Neuronal stem cell (in vitro differentiated cells): ENCODE measurements at regions not wholly inside any gene's neighbourhood (a gene's known extent, or its start where the extent isn't known, plus 50 kb on each side); places are given as distances from the start of the nearest gene placed in this dataset.

Experiments used
- DNase-seq: peaks from one replicate; pipeline ENCODE4 v3.0.0-alpha.2; 2013; ENCODE audit warnings: low spot score
- H2AFZ ChIP-seq: one replicate; pipeline ENCODE4 v1.6.1; 2013; ENCODE audit warnings: mild to moderate bottlenecking, low read length, inconsistent platforms
- H2AK5ac ChIP-seq: 2 replicates; pipeline ENCODE4 v1.6.1; 2013; ENCODE audit warnings: low read depth, mild to moderate bottlenecking, inconsistent platforms, low read length, moderate library complexity, mixed read lengths
- H2BK120ac ChIP-seq: 2 replicates; pipeline ENCODE4 v1.6.1; 2013; ENCODE audit warnings: low read depth, mild to moderate bottlenecking, inconsistent platforms, low read length, moderate library complexity, mixed read lengths
- H2BK12ac ChIP-seq: one replicate; pipeline ENCODE4 v1.6.1; 2013; ENCODE audit warnings: low read length, inconsistent platforms
- H2BK15ac ChIP-seq: 2 replicates; pipeline ENCODE4 v1.6.1; 2013; ENCODE audit warnings: mild to moderate bottlenecking, low read length, inconsistent platforms, mixed read lengths
- H2BK5ac ChIP-seq: one replicate; pipeline ENCODE4 v1.6.1; 2013; ENCODE audit warnings: inconsistent platforms, mild to moderate bottlenecking, low read length, moderate library complexity
- H3K14ac ChIP-seq: one replicate; pipeline ENCODE4 v1.6.1; 2013; ENCODE audit warnings: low read length, inconsistent platforms
- H3K18ac ChIP-seq: 2 replicates; pipeline ENCODE4 v1.6.1; 2013; ENCODE audit warnings: low read length, inconsistent platforms
- H3K23ac ChIP-seq: 2 replicates; pipeline ENCODE4 v1.6.1; 2013; ENCODE audit warnings: low read depth, mild to moderate bottlenecking, mixed read lengths, low read length, inconsistent platforms; ENCODE audit not compliant: poor library complexity
- H3K27ac ChIP-seq: replicated peaks from 3 replicates; pipeline ENCODE4 v1.5.1; 2013; ENCODE audit warnings: low read length, inconsistent platforms
- H3K27me3 ChIP-seq, 3 experiments: 2 replicates each; pipeline ENCODE4 v1.6.1; 2013; ENCODE audit warnings: low read length in 3 of 3, mild to moderate bottlenecking in 2 of 3, inconsistent platforms in 1 of 3, low read depth in 1 of 3, mixed read lengths in 1 of 3, moderate library complexity in 1 of 3; ENCODE audit not compliant: control insufficient read depth in 3 of 3, insufficient read depth in 3 of 3
- H3K36me3 ChIP-seq, 2 donors: replicated peaks in 1 of 2; 2 replicates each; pipeline ENCODE4 v1.6.1; 2013; ENCODE audit warnings: low read length in 2 of 2; ENCODE audit not compliant: control insufficient read depth in 2 of 2, insufficient read depth in 2 of 2
- H3K4ac ChIP-seq: 2 replicates; pipeline ENCODE4 v1.6.1; 2013; ENCODE audit warnings: inconsistent platforms, mild to moderate bottlenecking, low read length, moderate library complexity
- H3K4me1 ChIP-seq, 2 donors: 1 replicate in 1 of 2; 2 replicates in 1 of 2; pipeline ENCODE4 v1.6.1; 2013; ENCODE audit warnings: low read length in 2 of 2, low read depth in 1 of 2; ENCODE audit not compliant: control insufficient read depth in 2 of 2, insufficient read depth in 1 of 2
- H3K4me2 ChIP-seq: one replicate; pipeline ENCODE4 v1.6.1; 2013; ENCODE audit warnings: mild to moderate bottlenecking, low read length, inconsistent platforms; ENCODE audit not compliant: insufficient read depth, poor library complexity, severe bottlenecking
- H3K4me3 ChIP-seq, 2 donors: 2 replicates each; pipeline ENCODE4 v1.5.1; 2013; ENCODE audit warnings: low read length in 2 of 2, mild to moderate bottlenecking in 2 of 2, inconsistent platforms in 1 of 2, moderate library complexity in 1 of 2
- H3K79me1 ChIP-seq: one replicate; pipeline ENCODE4 v1.6.1; 2013; ENCODE audit warnings: low read depth, mild to moderate bottlenecking, inconsistent platforms, low read length, moderate library complexity
- H3K9ac ChIP-seq: one replicate; pipeline ENCODE4 v1.6.1; 2013; ENCODE audit warnings: mild to moderate bottlenecking, low read depth, low read length, inconsistent platforms; ENCODE audit not compliant: poor library complexity
- H3K9me3 ChIP-seq, 2 donors: replicated peaks in 1 of 2; 2 replicates each; pipeline versions ENCODE3 to v1.6.1; 2013; ENCODE audit warnings: low read length in 2 of 2, mild to moderate bottlenecking in 2 of 2, inconsistent platforms in 1 of 2, low read depth in 1 of 2, mixed read lengths in 1 of 2, moderate library complexity in 1 of 2; ENCODE audit not compliant: control insufficient read depth in 2 of 2, insufficient read depth in 1 of 2
- H4K8ac ChIP-seq: one replicate; pipeline ENCODE4 v1.6.1; 2013; ENCODE audit warnings: low read depth, mild to moderate bottlenecking, inconsistent platforms, low read length, moderate library complexity
- H4K91ac ChIP-seq: one replicate; pipeline ENCODE4 v1.6.1; 2013; ENCODE audit warnings: low read length, low read depth, mild to moderate bottlenecking, inconsistent platforms; ENCODE audit not compliant: poor library complexity
- WGBS, 2 donors: extraction: QIAGEN DNeasy Blood & Tissue Kit; methylation state at CpG; one replicate each; pipeline ENCODE4 v1.1.7; 2013; ENCODE audit warnings: missing lambda C conversion rate in 2 of 2, mixed read lengths in 1 of 2; ENCODE audit not compliant: insufficient read length in 2 of 2, insufficient replicate concordance in 1 of 2; ENCODE audit errors: extremely low coverage in 2 of 2; 5-methylcytosine and 5-hydroxymethylcytosine counted together

- WGBS, 2 donors = no CpG with 5 or more reads among the region's 1 CpG
- Histone ChIP-seq H3K4me2 (no peak overlapping the region), H3K36me3 (no peaks in the 10 kb centered on the region)
These were observed 520.2 kb downstream of the RAB28 start for GRCh38 chr4:12963912-12964311.

GRCh38 chr4:12963291-12963690, 520.8 kb downstream of the RAB28 start:
- H2AFZ ChIP-seq = no peak overlapping the region

More at GRCh38 chr4:12963912-12964311, 520.2 kb downstream of the RAB28 start:
- no peak overlapping the region for H3K18ac ChIP-seq
- no peak overlapping the region for H3K23ac ChIP-seq
- no peak overlapping the region for H3K14ac ChIP-seq
- no peak overlapping the region for H2BK120ac ChIP-seq
- no peaks in the 10 kb centered on the region for H3K27me3 ChIP-seq
- no peaks in the 10 kb centered on the region for H3K9me3 ChIP-seq
- H3K9ac ChIP-seq = no peak overlapping the region
- no peaks in the 10 kb centered on the region for H3K79me1 ChIP-seq
- H2BK15ac ChIP-seq = no peak overlapping the region
- no peak overlapping the region for H3K27ac ChIP-seq
- no peak overlapping the region for H3K4ac ChIP-seq
- no peak overlapping the region for H2AK5ac ChIP-seq
- H2BK12ac ChIP-seq = no peak overlapping the region
- no peak overlapping the region for H2AFZ ChIP-seq
- no peak overlapping the region for H4K91ac ChIP-seq
- no peak overlapping the region for H2BK5ac ChIP-seq
- H3K4me3 ChIP-seq = no peak overlapping the region
- H4K8ac ChIP-seq = no peak overlapping the region
- DNase-seq = no peak
- peaks cover 2 to 6% of the 10 kb centered on the region in 2 donors for H3K4me1 ChIP-seq

GRCh38 chr4:12961713-12962112, 522.4 kb downstream of the RAB28 start:
- Histone ChIP-seq H3K4me3 (no peak overlapping the region), H3K9ac (no peak overlapping the region), H2BK5ac (no peak overlapping the region), H3K23ac (no peak overlapping the region), H3K36me3 (no peaks in the 10 kb centered on the region), H4K8ac (no peak overlapping the region), H3K79me1 (no peaks in the 10 kb centered on the region), H3K9me3 (no peaks in the 10 kb centered on the region), H2BK12ac (no peak overlapping the region), H3K4me1 (peaks cover 2 to 6% of the 10 kb centered on the region in 2 donors), H2BK120ac (no peak overlapping the region), H3K27ac (no peak overlapping the region), H2AFZ (no peak overlapping the region), H3K4me2 (no peak overlapping the region), H3K14ac (no peak overlapping the region), H3K27me3 (no peaks in the 10 kb centered on the region), H3K4ac (no peak overlapping the region), H2BK15ac (no peak overlapping the region), H2AK5ac (no peak overlapping the region), H3K18ac (no peak overlapping the region), H4K91ac (no peak overlapping the region)
- DNase-seq = no peak
- no CpG with 5 or more reads among the region's 2 CpGs for WGBS, 2 donors

More at GRCh38 chr4:12963291-12963690, 520.8 kb downstream of the RAB28 start:
- no peak overlapping the region for H2AK5ac ChIP-seq
- H3K18ac ChIP-seq = no peak overlapping the region
- H3K9me3 ChIP-seq = no peaks in the 10 kb centered on the region
- no peaks in the 10 kb centered on the region for H3K36me3 ChIP-seq
- H3K9ac ChIP-seq = no peak overlapping the region
- no peak overlapping the region for H2BK12ac ChIP-seq
- H3K27me3 ChIP-seq = no peaks in the 10 kb centered on the region
- no peak for DNase-seq
- no peak overlapping the region for H3K27ac ChIP-seq
- H4K8ac ChIP-seq = no peak overlapping the region
- no peak overlapping the region for H3K4me2 ChIP-seq
- no peak overlapping the region for H3K14ac ChIP-seq
- no peaks in the 10 kb centered on the region for H3K79me1 ChIP-seq
- no peak overlapping the region for H3K23ac ChIP-seq
- H2BK5ac ChIP-seq = no peak overlapping the region
- no peak overlapping the region for H2BK120ac ChIP-seq
- H2BK15ac ChIP-seq = no peak overlapping the region
- H3K4me3 ChIP-seq = no peak overlapping the region
- no peak overlapping the region for H4K91ac ChIP-seq
- H3K4ac ChIP-seq = no peak overlapping the region
- peaks cover 2 to 6% of the 10 kb centered on the region in 2 donors for H3K4me1 ChIP-seq

- Histone ChIP-seq H2AFZ (no peak overlapping the region), H3K4me1 (no peaks in the 10 kb centered on the region), H2AK5ac (no peak overlapping the region), H4K8ac (no peak overlapping the region), H3K9me3 (no peaks in the 10 kb centered on the region), H3K23ac (no peak overlapping the region), H3K9ac (no peak overlapping the region), H3K79me1 (no peaks in the 10 kb centered on the region), H2BK120ac (no peak overlapping the region), H2BK5ac (no peak overlapping the region), H3K4me3 (no peak overlapping the region), H4K91ac (no peak overlapping the region), H3K4ac (no peak overlapping the region), H3K27ac (no peak overlapping the region), H3K4me2 (no peak overlapping the region), H3K27me3 (no peaks in the 10 kb centered on the region), H2BK12ac (no peak overlapping the region), H2BK15ac (no peak overlapping the region), H3K36me3 (no peaks in the 10 kb centered on the region), H3K14ac (no peak overlapping the region), H3K18ac (no peak overlapping the region)
- no peak for DNase-seq
These were observed 525.7 kb downstream of the RAB28 start for GRCh38 chr4:12958436-12958835.
